ENCODE measurements at regions not wholly inside any gene's neighbourhood (a gene's known extent, or its start where the extent isn't known, plus 50 kb on each side); places are given as distances from the start of the nearest gene placed in this dataset.

GRCh38 chr14:97902630-97903029 lies 1105.4 kb downstream of the VRK1 start:
- Mint-ChIP-seq H3K4me1 (no peaks in the 10 kb centered on the region), H3K4me3 (no peak overlapping the region), H3K9me3 (no peaks in the 10 kb centered on the region), H3K36me3 (no peaks in the 10 kb centered on the region), H3K27me3 (ENCODE audit: low read depth in 2 of 2) (peaks cover 4 to 42% of the 10 kb centered on the region in 2 donors), H3K27ac (no peak overlapping the region)
- H3K9me3 ChIP-seq (ENCODE audit: control insufficient read depth, insufficient read depth, low read length), result no peaks in the 10 kb centered on the region
- 75% methylated on average over 1 of the region's 1 CpG for WGBS (ENCODE audit: insufficient coverage)
- H3K4me3 ChIP-seq (ENCODE audit: low read length), result no peak overlapping the region
- intact Hi-C loops (cut with micrococcal nuclease), result no loop called here
- TF ChIP-seq CTCF (IDR thresholded peaks at IDR 0.05), result no peak
- no peaks in the 10 kb centered on the region for H3K27me3 ChIP-seq (ENCODE audit: control insufficient read depth, insufficient read depth, low read length)
- ATAC-seq (no peak), DNase-seq (no peak)
- H3K36me3 ChIP-seq (ENCODE audit: control insufficient read depth, insufficient read depth, low read length), result no peaks in the 10 kb centered on the region
- no peaks in the 10 kb centered on the region for H3K4me1 ChIP-seq (ENCODE audit: control insufficient read depth, insufficient read depth, low read length)
- H3K27ac ChIP-seq (ENCODE audit: low read length), result no peak overlapping the region

GRCh38 chr14:97903821-97904220 lies 1106.6 kb downstream of the VRK1 start:
- intact Hi-C loops (cut with micrococcal nuclease), result no loop called here
- no peaks in the 10 kb centered on the region for H3K4me1 ChIP-seq (ENCODE audit: control insufficient read depth, insufficient read depth, low read length)
- H3K4me3 ChIP-seq (ENCODE audit: low read length), result no peak overlapping the region
- Mint-ChIP-seq H3K4me1 (no peaks in the 10 kb centered on the region), H3K27me3 (ENCODE audit: low read depth in 2 of 2) (peaks cover 6 to 54% of the 10 kb centered on the region in 2 donors), H3K4me3 (no peak overlapping the region), H3K27ac (no peak overlapping the region), H3K9me3 (no peaks in the 10 kb centered on the region), H3K36me3 (no peaks in the 10 kb centered on the region)
- H3K27me3 ChIP-seq (ENCODE audit: control insufficient read depth, insufficient read depth, low read length), result peaks cover 7% of the 10 kb centered on the region
- DNase-seq (no peak), ATAC-seq (no peak)
- no peak for TF ChIP-seq CTCF (IDR thresholded peaks at IDR 0.05)
- peaks cover 3% of the 10 kb centered on the region for H3K9me3 ChIP-seq (ENCODE audit: control insufficient read depth, insufficient read depth, low read length)
- no peaks in the 10 kb centered on the region for H3K36me3 ChIP-seq (ENCODE audit: control insufficient read depth, insufficient read depth, low read length)
- no peak overlapping the region for H3K27ac ChIP-seq (ENCODE audit: low read length)
- WGBS (ENCODE audit: insufficient coverage), result 82% methylated on average over 3 of the region's 3 CpGs

GRCh38 chr14:97912217-97912616 lies 1115.0 kb downstream of the VRK1 start:
- H3K36me3 Mint-ChIP-seq, result no peaks in the 10 kb centered on the region
- DNase-seq (no peak), ATAC-seq (no peak)
- peaks cover 18 to 71% of the 10 kb centered on the region in 2 donors for H3K27me3 Mint-ChIP-seq (ENCODE audit: low read depth in 2 of 2)
- intact Hi-C loops (cut with micrococcal nuclease), result no loop called here
- H3K9me3 Mint-ChIP-seq, result no peaks in the 10 kb centered on the region
- no peak overlapping the region for H3K4me3 Mint-ChIP-seq
- Histone ChIP-seq H3K4me3 (ENCODE audit: low read length) (no peak overlapping the region), H3K9me3 (ENCODE audit: control insufficient read depth, insufficient read depth, low read length) (peaks cover 3% of the 10 kb centered on the region), H3K27me3 (ENCODE audit: control insufficient read depth, insufficient read depth, low read length) (peaks cover 7% of the 10 kb centered on the region), H3K27ac (ENCODE audit: low read length) (no peak overlapping the region), H3K36me3 (ENCODE audit: control insufficient read depth, insufficient read depth, low read length) (no peaks in the 10 kb centered on the region), H3K4me1 (ENCODE audit: control insufficient read depth, insufficient read depth, low read length) (no peaks in the 10 kb centered on the region)
- no peak for TF ChIP-seq CTCF (IDR thresholded peaks at IDR 0.05)
- no peak overlapping the region for H3K27ac Mint-ChIP-seq
- WGBS (ENCODE audit: insufficient coverage), result 50% methylated on average over 6 of the region's 6 CpGs
- H3K4me1 Mint-ChIP-seq, result no peaks in the 10 kb centered on the region

- H3K27ac Mint-ChIP-seq, result no peak overlapping the region
- H3K4me3 Mint-ChIP-seq, result no peak overlapping the region
- Histone ChIP-seq H3K36me3 (ENCODE audit: control insufficient read depth, insufficient read depth, low read length) (no peaks in the 10 kb centered on the region), H3K9me3 (ENCODE audit: control insufficient read depth, insufficient read depth, low read length) (no peaks in the 10 kb centered on the region), H3K27me3 (ENCODE audit: control insufficient read depth, insufficient read depth, low read length) (no peaks in the 10 kb centered on the region), H3K4me3 (ENCODE audit: low read length) (no peak overlapping the region), H3K27ac (ENCODE audit: low read length) (no peak overlapping the region), H3K4me1 (ENCODE audit: control insufficient read depth, insufficient read depth, low read length) (no peaks in the 10 kb centered on the region)
- H3K9me3 Mint-ChIP-seq, result no peaks in the 10 kb centered on the region
- TF ChIP-seq CTCF (IDR thresholded peaks at IDR 0.05), result no peak
- intact Hi-C loops (cut with micrococcal nuclease), result no loop called here
- H3K4me1 Mint-ChIP-seq, result no peaks in the 10 kb centered on the region
- no peak for DNase-seq
- no peak for ATAC-seq
- peaks cover 8 to 32% of the 10 kb centered on the region in 2 donors for H3K27me3 Mint-ChIP-seq (ENCODE audit: low read depth in 2 of 2)
- no peaks in the 10 kb centered on the region for H3K36me3 Mint-ChIP-seq
- WGBS (ENCODE audit: insufficient coverage), result 100% methylated on average over 1 of the region's 1 CpG
These were observed 1118.9 kb downstream of the VRK1 start for GRCh38 chr14:97916100-97916499.
